ENCODE measurements at regions not wholly inside any gene's neighbourhood (a gene's known extent, or its start where the extent isn't known, plus 50 kb on each side); places are given as distances from the start of the nearest gene placed in this dataset.

DNA sequence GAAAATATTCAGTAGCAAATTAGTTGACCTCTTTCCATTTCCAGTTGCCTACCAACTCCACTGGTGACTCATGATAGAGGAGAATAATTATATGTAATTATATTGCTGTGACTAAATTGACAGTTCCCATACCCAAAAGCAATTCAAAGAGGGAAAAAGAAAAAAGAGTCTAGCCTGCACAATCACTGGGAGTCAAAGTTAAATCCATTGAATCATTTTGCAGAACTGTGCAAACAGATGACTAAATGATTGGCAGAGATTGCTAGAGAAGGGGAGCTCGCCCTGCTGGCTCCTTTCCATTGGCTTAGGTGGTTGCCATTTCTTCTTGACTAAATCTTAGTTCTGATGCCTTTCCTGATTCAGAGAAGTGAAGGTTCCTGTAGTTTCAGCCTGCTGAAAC is 1228.6 kb upstream of the SORCS1 start:
- H3K4me3 Mint-ChIP-seq (ENCODE audit: unreplicated experiment) = no peak overlapping the region

DNA sequence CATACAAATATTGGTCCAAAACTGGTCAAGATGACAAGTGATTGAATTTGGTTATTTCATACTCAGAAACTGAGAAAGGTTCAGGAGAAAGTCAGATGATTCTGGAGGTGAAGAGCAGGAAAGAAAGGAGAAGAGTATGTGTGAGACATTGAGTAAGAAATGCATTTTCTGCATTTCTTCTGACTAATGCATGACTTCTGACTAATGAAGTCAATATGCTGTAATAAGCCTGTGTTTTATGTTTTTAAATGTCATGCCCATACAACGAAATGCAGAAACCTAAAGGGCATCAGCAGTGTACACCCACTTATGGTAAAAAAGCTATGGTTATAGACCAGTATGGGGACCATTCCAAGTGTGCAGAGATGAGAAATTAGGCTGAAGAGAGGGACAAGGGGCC is 1227.8 kb upstream of the SORCS1 start:
- TF ChIP-seq CTCF (IDR thresholded peaks at IDR 0.05; ENCODE audit: insufficient read depth in 1 of 2, low read depth in 1 of 2, low read length in 1 of 2, severe bottlenecking in 1 of 2, unreplicated experiment in 1 of 2) = no peak
- Mint-ChIP-seq H3K27ac (ENCODE audit: unreplicated experiment) (no peak overlapping the region), H3K27me3 (ENCODE audit: insufficient read depth, unreplicated experiment) (no peaks in the 10 kb centered on the region), H3K9me3 (ENCODE audit: unreplicated experiment) (peaks cover 8% of the 10 kb centered on the region), H3K36me3 (ENCODE audit: insufficient read depth, unreplicated experiment) (no peaks in the 10 kb centered on the region), H3K4me3 (ENCODE audit: unreplicated experiment) (no peak overlapping the region), H3K4me1 (ENCODE audit: low read depth, unreplicated experiment) (peaks cover 14% of the 10 kb centered on the region)
- intact Hi-C loops (cut with micrococcal nuclease; ENCODE audit: unreplicated experiment) = no loop called here
- ChIA-PET POLR2A (no interaction called here), CTCF (no interaction called here)
- Histone ChIP-seq H3K36me3 (ENCODE audit: control insufficient read depth, insufficient read depth, low read length) (no peaks in the 10 kb centered on the region), H3K4me1 (peaks cover 12% of the 10 kb centered on the region), H3K27me3 (replicated peaks; ENCODE audit: control insufficient read depth, insufficient read depth, low read length) (no peaks in the 10 kb centered on the region), H3K4me3 (ENCODE audit: low read depth, low read length) (no peak overlapping the region), H3K9me3 (no peaks in the 10 kb centered on the region)
- no peak for DNase-seq
- no TSS peak for BruUV-seq (replicated peaks)

More for the DNA sequence above, 1228.6 kb upstream of the SORCS1 start:
- TF ChIP-seq CTCF (IDR thresholded peaks at IDR 0.05; ENCODE audit: insufficient read depth in 1 of 2, low read depth in 1 of 2, low read length in 1 of 2, severe bottlenecking in 1 of 2, unreplicated experiment in 1 of 2) = no peak
- Histone ChIP-seq H3K27me3 (replicated peaks; ENCODE audit: control insufficient read depth, insufficient read depth, low read length) (no peaks in the 10 kb centered on the region), H3K36me3 (ENCODE audit: control insufficient read depth, insufficient read depth, low read length) (no peaks in the 10 kb centered on the region), H3K9me3 (no peaks in the 10 kb centered on the region), H3K4me1 (peaks cover 17% of the 10 kb centered on the region), H3K4me3 (ENCODE audit: low read depth, low read length) (no peak overlapping the region)
- no TSS peak for BruUV-seq (replicated peaks)
- Mint-ChIP-seq H3K27ac (ENCODE audit: unreplicated experiment) (no peak overlapping the region), H3K9me3 (ENCODE audit: unreplicated experiment) (peaks cover 16% of the 10 kb centered on the region), H3K27me3 (ENCODE audit: insufficient read depth, unreplicated experiment) (no peaks in the 10 kb centered on the region), H3K36me3 (ENCODE audit: insufficient read depth, unreplicated experiment) (no peaks in the 10 kb centered on the region), H3K4me1 (ENCODE audit: low read depth, unreplicated experiment) (peaks cover 22% of the 10 kb centered on the region)
- intact Hi-C loops (cut with micrococcal nuclease; ENCODE audit: unreplicated experiment) = no loop called here
- no peak for DNase-seq
- ChIA-PET POLR2A (no interaction called here), CTCF (no interaction called here)

DNA sequence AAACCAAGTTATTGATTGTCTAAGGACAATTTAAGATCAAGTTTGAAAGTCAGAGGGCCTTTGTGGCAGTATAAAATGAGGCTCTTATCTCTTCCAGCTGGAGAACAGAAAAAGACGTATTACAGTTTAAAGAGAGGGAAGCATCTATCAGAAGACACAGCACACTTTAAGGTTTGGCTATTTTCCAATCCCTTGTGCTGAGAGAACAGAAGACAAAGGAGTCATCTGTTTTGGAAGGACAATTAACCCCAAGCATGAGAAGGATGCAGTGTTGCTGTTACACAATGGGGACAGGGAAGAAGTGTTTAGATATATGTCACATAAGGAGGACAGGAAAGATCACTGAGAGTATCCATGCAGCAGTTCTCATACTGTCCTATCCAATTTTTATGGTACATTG is 1224.2 kb upstream of the SORCS1 start:
- H3K4me1 Mint-ChIP-seq (ENCODE audit: low read depth, unreplicated experiment) = no peaks in the 10 kb centered on the region
- Histone ChIP-seq H3K27me3 (replicated peaks; ENCODE audit: control insufficient read depth, insufficient read depth, low read length) (no peaks in the 10 kb centered on the region), H3K4me1 (no peaks in the 10 kb centered on the region), H3K36me3 (ENCODE audit: control insufficient read depth, insufficient read depth, low read length) (no peaks in the 10 kb centered on the region), H3K4me3 (ENCODE audit: low read depth, low read length) (no peak overlapping the region), H3K9me3 (no peaks in the 10 kb centered on the region)
- no peaks in the 10 kb centered on the region for H3K9me3 Mint-ChIP-seq (ENCODE audit: unreplicated experiment)
- no peak for TF ChIP-seq CTCF (IDR thresholded peaks at IDR 0.05; ENCODE audit: insufficient read depth in 1 of 2, low read depth in 1 of 2, low read length in 1 of 2, severe bottlenecking in 1 of 2, unreplicated experiment in 1 of 2)
- DNase-seq = no peak
- H3K36me3 Mint-ChIP-seq (ENCODE audit: insufficient read depth, unreplicated experiment) = no peaks in the 10 kb centered on the region
- ChIA-PET POLR2A (no interaction called here), CTCF (no interaction called here)
- BruUV-seq (replicated peaks) = no TSS peak
- intact Hi-C loops (cut with micrococcal nuclease; ENCODE audit: unreplicated experiment) = no loop called here
- H3K27me3 Mint-ChIP-seq (ENCODE audit: insufficient read depth, unreplicated experiment) = no peaks in the 10 kb centered on the region
- H3K27ac Mint-ChIP-seq (ENCODE audit: unreplicated experiment) = no peak overlapping the region
- no peak overlapping the region for H3K4me3 Mint-ChIP-seq (ENCODE audit: unreplicated experiment)
